Spleen (tissue), 11 donors: ENCODE measurements at regions not wholly inside any gene's neighbourhood (a gene's known extent, or its start where the extent isn't known, plus 50 kb on each side); places are given as distances from the start of the nearest gene placed in this dataset.
A peak's percentile ranks its signal among the peaks of the same experiment; 100 is the strongest.

Experiments
- DNase-seq: peaks from one replicate; pipeline ENCODE4 v3.0.0-alpha.2; 2020
- H3K27ac ChIP-seq, 8 donors: fragments of 200-600 bp; sonication (generic) in 7 of 8; 1 replicate in 4 of 8; 2 replicates in 4 of 8; pipeline versions ENCODE4 v1.5.0 to v1.8.0; 2016 to 2021; ENCODE audit warnings: inconsistent platforms in 4 of 8, mild to moderate bottlenecking in 4 of 8, moderate library complexity in 1 of 8
- H3K27me3 ChIP-seq, 7 donors: fragments of 200-600 bp; sonication (generic) in 6 of 7; replicated peaks in 1 of 7; 1 replicate in 4 of 7; 2 replicates in 3 of 7; pipeline versions ENCODE4 v1.5.0 to v1.8.0; 2016 to 2021; ENCODE audit warnings: inconsistent platforms in 3 of 7, mild to moderate bottlenecking in 1 of 7
- H3K36me3 ChIP-seq, 6 donors: fragments of 200-600 bp; sonication (generic) in 5 of 6; 1 replicate in 4 of 6; 2 replicates in 2 of 6; pipeline versions ENCODE4 v1.5.0 to v1.8.0; 2016 to 2021; ENCODE audit warnings: inconsistent platforms in 2 of 6
- H3K4me1 ChIP-seq, 6 donors: fragments of 200-600 bp; sonication (generic) in 5 of 6; 1 replicate in 3 of 6; 2 replicates in 3 of 6; pipeline versions ENCODE4 v1.5.0 to v1.8.0; 2016 to 2021; ENCODE audit warnings: inconsistent platforms in 3 of 6
- H3K4me3 ChIP-seq, 8 donors: fragments of 200-600 bp; sonication (generic) in 7 of 8; 1 replicate in 4 of 8; 2 replicates in 4 of 8; pipeline versions ENCODE4 v1.5.0 to v1.8.0; 2016 to 2021; ENCODE audit warnings: inconsistent platforms in 4 of 8, mild to moderate bottlenecking in 4 of 8, moderate library complexity in 2 of 8
- H3K9me3 ChIP-seq, 8 donors: fragments of 200-600 bp; sonication (generic) in 7 of 8; 1 replicate in 4 of 8; 2 replicates in 4 of 8; pipeline versions ENCODE4 v1.5.0 to v1.8.0; 2016 to 2021; ENCODE audit warnings: inconsistent platforms in 4 of 8
- CTCF ChIP-seq, 11 experiments: fragments of 200-600 bp in 7 of 11; fragments of 450-650 bp in 4 of 11; sonication (generic) in 4 of 11; IDR thresholded peaks in 8 of 11; conservative IDR thresholded peaks in 3 of 11; 1 replicate in 7 of 11; 2 replicates in 4 of 11; pipeline versions ENCODE4 v1.4.0 to v1.8.0; 2016 to 2021; ENCODE audit warnings: antibody characterized with exemption in 11 of 11, inconsistent platforms in 4 of 11, mild to moderate bottlenecking in 1 of 11
- POLR2A ChIP-seq, 3 donors: fragments of 450-650 bp; IDR thresholded peaks; one replicate each; pipeline ENCODE4 v1.5.1; 2017; ENCODE audit warnings: antibody characterized with exemption in 3 of 3, mild to moderate bottlenecking in 1 of 3
- POLR2AphosphoS5 ChIP-seq, 3 donors: sonication (generic); formaldehyde crosslinking; IDR thresholded peaks; one replicate each; pipeline ENCODE4 v1.5.1; 2017; ENCODE audit warnings: antibody characterized with exemption in 3 of 3
- WGBS, 5 donors: extraction: QIAGEN DNeasy Blood & Tissue Kit in 3 of 5; methylation state at CpG; one replicate each; pipeline versions ENCODE4 v1.1.5 to v1.1.7; 2013 to 2018; 5-methylcytosine and 5-hydroxymethylcytosine counted together
- intact Hi-C: fragments of 100-400 bp; cut with DNase I; formaldehyde crosslinking; loops from one replicate; pipeline ENCODE4 v1.15.0; 2023; ENCODE audit warnings: low total_unique reads
- donor health status: healthy with polysubstance abuse.
- donor health status: DM: no; HTN: no; CAD: no; lungs with moderate emphysema.
- donor health status: DM: no; HTN: no; CAD: no.
- donor health status: Bipolar disorder and iron deficiency.
- donor health status: healthy.
- donor health status: DM: no; HTN: no; CAD: no.
- donor health status: DM: yes; HTN: yes; CAD: no.

- 55 to 75% (median 69%) methylated on average over 2 of the region's 2 CpGs for WGBS, 5 donors
- intact Hi-C loops = no loop called here
- H3K36me3 ChIP-seq = no peaks in the 10 kb centered on the region
- no peaks in the 10 kb centered on the region for H3K9me3 ChIP-seq
- no peak for DNase-seq
- H3K27ac ChIP-seq = no peak overlapping the region
- H3K27me3 ChIP-seq = peaks cover 0 to 31% (median 0%) of the 10 kb centered on the region in 7 donors
- no peaks in the 10 kb centered on the region for H3K4me1 ChIP-seq
- TF ChIP-seq POLR2A (IDR thresholded peaks at IDR 0.05) (no peak), POLR2AphosphoS5 (IDR thresholded peaks at IDR 0.05) (no peak), CTCF (IDR thresholded peaks at IDR 0.05 in 8 of 11, conservative IDR thresholded peaks at IDR 0.05 in 3 of 11) (no peak)
- no peak overlapping the region for H3K4me3 ChIP-seq
Observed at GRCh38 chr12:105575235-105575634, 244.7 kb downstream of the C12orf75 start.

DNA sequence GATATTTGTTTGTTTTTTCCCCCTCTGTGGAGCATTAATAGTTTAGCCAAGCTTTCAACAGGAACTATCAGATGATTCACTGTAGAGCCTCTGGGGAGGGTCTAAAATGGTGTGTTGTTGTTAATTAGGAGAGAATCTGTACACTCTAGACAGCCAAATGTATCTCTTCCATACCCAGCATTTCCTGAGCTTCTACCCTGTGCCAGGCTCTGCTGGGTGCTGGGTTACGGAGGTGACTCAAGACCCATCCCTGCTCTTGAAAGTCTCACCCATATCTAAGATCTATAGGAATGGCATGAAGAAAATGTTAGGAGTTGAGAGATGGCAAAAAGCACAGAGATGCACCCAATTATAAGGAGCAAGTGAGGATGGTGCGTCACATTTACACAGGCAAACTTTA lies 245.8 kb downstream of the C12orf75 start:
- TF ChIP-seq POLR2A (IDR thresholded peaks at IDR 0.05) = no peak
- TF ChIP-seq POLR2AphosphoS5 (IDR thresholded peaks at IDR 0.05) = no peak
- no peak for TF ChIP-seq CTCF (IDR thresholded peaks at IDR 0.05 in 8 of 11, conservative IDR thresholded peaks at IDR 0.05 in 3 of 11)
- WGBS, 5 donors = 90 to 97% (median 92%) methylated on average over 2 of the region's 2 CpGs
- Histone ChIP-seq H3K36me3 (no peaks in the 10 kb centered on the region), H3K4me1 (peaks cover 0 to 9% (median 0%) of the 10 kb centered on the region in 6 donors), H3K9me3 (no peaks in the 10 kb centered on the region), H3K27me3 (peaks cover 0 to 31% (median 0%) of the 10 kb centered on the region in 7 donors), H3K27ac (no peak overlapping the region), H3K4me3 (no peak overlapping the region)
- intact Hi-C loops = no loop called here
- no peak for DNase-seq

GRCh38 chr12:105580821-105581352 lies 250.4 kb downstream of the C12orf75 start:
- Histone ChIP-seq H3K4me1 (peaks cover 0 to 10% (median 0%) of the 10 kb centered on the region in 6 donors), H3K27ac (no peak overlapping the region), H3K4me3 (no peak overlapping the region), H3K36me3 (no peaks in the 10 kb centered on the region), H3K9me3 (no peaks in the 10 kb centered on the region), H3K27me3 (peaks cover 0 to 59% (median 10%) of the 10 kb centered on the region in 7 donors)
- WGBS, 5 donors = 50 to 71% (median 62%) methylated on average over 5 of the region's 5 CpGs
- TF ChIP-seq CTCF (IDR thresholded peaks at IDR 0.05 in 8 of 11, conservative IDR thresholded peaks at IDR 0.05 in 3 of 11) (no peak), POLR2A (IDR thresholded peaks at IDR 0.05) (no peak), POLR2AphosphoS5 (IDR thresholded peaks at IDR 0.05) (peak in 1 of 3 donors; percentile 36)
- no peak for DNase-seq
- intact Hi-C loops = no loop called here

- Histone ChIP-seq H3K4me3 (no peak overlapping the region), H3K27me3 (peaks cover 0 to 61% (median 13%) of the 10 kb centered on the region in 7 donors), H3K9me3 (peaks cover 0 to under 1% (median 0%) of the 10 kb centered on the region in 8 donors), H3K4me1 (peaks cover 0 to 10% (median 0%) of the 10 kb centered on the region in 6 donors), H3K27ac (no peak overlapping the region), H3K36me3 (no peaks in the 10 kb centered on the region)
- intact Hi-C loops = no loop called here
- no peak for DNase-seq
- 81 to 85% (median 82%) methylated on average over 6 of the region's 6 CpGs for WGBS, 5 donors
- TF ChIP-seq POLR2AphosphoS5 (IDR thresholded peaks at IDR 0.05) (no peak), CTCF (IDR thresholded peaks at IDR 0.05 in 8 of 11, conservative IDR thresholded peaks at IDR 0.05 in 3 of 11) (no peak), POLR2A (IDR thresholded peaks at IDR 0.05) (no peak)
Observed at GRCh38 chr12:105581420-105581819, 250.9 kb downstream of the C12orf75 start.
